ENCODE measurements at regions not wholly inside any gene's neighbourhood (a gene's known extent, or its start where the extent isn't known, plus 50 kb on each side); places are given as distances from the start of the nearest gene placed in this dataset.
"Not testable (repeated sequence)": the region's sequence is repeated elsewhere in the genome, so short reads cannot be mapped to it uniquely, and the experiment has no call there.

- peaks cover 50% of the 10 kb centered on the region for H3K9me3 ChIP-seq (replicated peaks)
- TF ChIP-seq CTCF (IDR thresholded peaks at IDR 0.05; ENCODE audit: borderline replicate concordance): no peak
- no peak for DNase-seq
- H3K27me3 ChIP-seq (ENCODE audit: low read depth): no peaks in the 10 kb centered on the region
- no peak overlapping the region for H3K4me3 ChIP-seq
- H3K4me1 ChIP-seq: no peaks in the 10 kb centered on the region
- H3K36me3 ChIP-seq: no peaks in the 10 kb centered on the region
- no peak overlapping the region for H3K27ac ChIP-seq (replicated peaks)
- intact Hi-C loops (cut with micrococcal nuclease): no loop called here
These were observed 725.4 kb upstream of the RGS18 start for GRCh38 chr1:191432817-191433216.

- TF ChIP-seq CTCF (IDR thresholded peaks at IDR 0.05; ENCODE audit: borderline replicate concordance): no peak
- H3K4me3 ChIP-seq: no peak overlapping the region
- no peaks in the 10 kb centered on the region for H3K27me3 ChIP-seq (ENCODE audit: low read depth)
- H3K27ac ChIP-seq (replicated peaks): no peak overlapping the region
- no peak for DNase-seq
- H3K36me3 ChIP-seq: no peaks in the 10 kb centered on the region
- peaks cover 49% of the 10 kb centered on the region for H3K9me3 ChIP-seq (replicated peaks)
- intact Hi-C loops (cut with micrococcal nuclease): no loop called here
- H3K4me1 ChIP-seq: no peaks in the 10 kb centered on the region
These were observed 719.3 kb upstream of the RGS18 start for GRCh38 chr1:191438979-191439378.

- H3K27me3 ChIP-seq (ENCODE audit: low read depth); DNase-seq; H3K4me3 ChIP-seq; H3K4me1 ChIP-seq; intact Hi-C loops (cut with micrococcal nuclease); H3K27ac ChIP-seq (replicated peaks); H3K36me3 ChIP-seq: not testable (repeated sequence)
- peaks cover 14% of the 10 kb centered on the region for H3K9me3 ChIP-seq (replicated peaks)
These were observed 710.0 kb upstream of the RGS18 start for GRCh38 chr1:191448279-191448678.

- intact Hi-C loops (cut with micrococcal nuclease): no loop called here
- no peaks in the 10 kb centered on the region for H3K36me3 ChIP-seq
- H3K27ac ChIP-seq (replicated peaks): no peak overlapping the region
- no peak overlapping the region for H3K4me3 ChIP-seq
- no peak for DNase-seq
- peaks cover 10% of the 10 kb centered on the region for H3K9me3 ChIP-seq (replicated peaks)
- no peaks in the 10 kb centered on the region for H3K27me3 ChIP-seq (ENCODE audit: low read depth)
- H3K4me1 ChIP-seq: no peaks in the 10 kb centered on the region
- TF ChIP-seq CTCF (IDR thresholded peaks at IDR 0.05; ENCODE audit: borderline replicate concordance): no peak
These were observed 705.7 kb upstream of the RGS18 start for GRCh38 chr1:191452586-191452985.

GRCh38 chr1:191453487-191453886 lies 704.8 kb upstream of the RGS18 start:
- Histone ChIP-seq H3K36me3 (no peaks in the 10 kb centered on the region), H3K4me1 (no peaks in the 10 kb centered on the region), H3K9me3 (replicated peaks) (peaks cover 4% of the 10 kb centered on the region), H3K27me3 (ENCODE audit: low read depth) (no peaks in the 10 kb centered on the region), H3K27ac (replicated peaks) (no peak overlapping the region), H3K4me3 (no peak overlapping the region)
- TF ChIP-seq CTCF (IDR thresholded peaks at IDR 0.05; ENCODE audit: borderline replicate concordance): no peak
- no peak for DNase-seq
- intact Hi-C loops (cut with micrococcal nuclease): no loop called here

GRCh38 chr1:191457889-191458288 lies 700.4 kb upstream of the RGS18 start:
- intact Hi-C loops (cut with micrococcal nuclease): no loop called here
- no peaks in the 10 kb centered on the region for H3K27me3 ChIP-seq (ENCODE audit: low read depth)
- no peaks in the 10 kb centered on the region for H3K36me3 ChIP-seq
- no peak for DNase-seq
- H3K4me1 ChIP-seq: no peaks in the 10 kb centered on the region
- H3K4me3 ChIP-seq: no peak overlapping the region
- TF ChIP-seq CTCF (IDR thresholded peaks at IDR 0.05; ENCODE audit: borderline replicate concordance): no peak
- no peak overlapping the region for H3K27ac ChIP-seq (replicated peaks)
- no peaks in the 10 kb centered on the region for H3K9me3 ChIP-seq (replicated peaks)

Data from left ventricle myocardium inferior (tissue), 1 donor.